OCI-LY1 (cell line): ENCODE measurements at regions not wholly inside any gene's neighbourhood (a gene's known extent, or its start where the extent isn't known, plus 50 kb on each side); places are given as distances from the start of the nearest gene placed in this dataset.

Experiments
- H2AFZ ChIP-seq: fragments of 200-600 bp; sonication (generic), shearing (Covaris generic); 2 replicates; pipeline ENCODE4 v1.6.0; 2014; ENCODE audit warnings: antibody characterized with exemption, mild to moderate bottlenecking, low read length
- H3F3A ChIP-seq: fragments of 200-600 bp; sonication (generic), shearing (Covaris generic); 2 replicates; pipeline ENCODE4 v1.6.0; 2014; ENCODE audit warnings: mild to moderate bottlenecking, antibody characterized with exemption, low read length, moderate library complexity; ENCODE audit not compliant: insufficient read depth
- H3K27ac ChIP-seq: fragments of 200-600 bp; sonication (generic); 2 replicates; pipeline ENCODE4 v1.5.1; 2014; ENCODE audit warnings: low read length, mixed run types, mild to moderate bottlenecking, low read depth; ENCODE audit not compliant: poor library complexity, severe bottlenecking
- H3K27me3 ChIP-seq: fragments of 200-600 bp; sonication (generic); 2 replicates; pipeline ENCODE4 v1.6.0; 2014; ENCODE audit warnings: antibody characterized with exemption, mild to moderate bottlenecking, low read length, moderate library complexity; ENCODE audit not compliant: insufficient read depth
- H3K36me3 ChIP-seq: fragments of 200-600 bp; sonication (generic); 2 replicates; pipeline ENCODE4 v1.6.1; 2014; ENCODE audit warnings: mild to moderate bottlenecking, antibody characterized with exemption, low read length, moderate library complexity, mixed read lengths; ENCODE audit not compliant: insufficient read depth
- H3K4me1 ChIP-seq: fragments of 200-600 bp; sonication (generic); 2 replicates; pipeline ENCODE4 v1.5.1; 2014; ENCODE audit warnings: mild to moderate bottlenecking, low read length, moderate library complexity; ENCODE audit not compliant: insufficient read depth, severe bottlenecking
- H3K4me2 ChIP-seq: fragments of 200-600 bp; sonication (generic), shearing (Covaris generic); 2 replicates; pipeline ENCODE4 v1.6.1; 2014; ENCODE audit warnings: low read length
- H3K4me3 ChIP-seq: fragments of 200-600 bp; sonication (generic); 2 replicates; pipeline ENCODE4 v1.5.1; 2014; ENCODE audit warnings: low read length, low read depth, mild to moderate bottlenecking, mixed read lengths; ENCODE audit not compliant: poor library complexity, severe bottlenecking
- H3K79me2 ChIP-seq: fragments of 200-600 bp; shearing (Covaris generic); 2 replicates; pipeline ENCODE4 v1.6.1; 2016; ENCODE audit warnings: mixed run types, low read length, mixed read lengths; ENCODE audit not compliant: insufficient read depth
- H3K9ac ChIP-seq: fragments of 200-600 bp; sonication (generic), shearing (Covaris generic); 2 replicates; pipeline ENCODE4 v1.6.1; 2014; ENCODE audit warnings: mild to moderate bottlenecking, low read length, mixed read lengths
- H3K9me2 ChIP-seq: fragments of 200-600 bp; sonication (generic), shearing (Covaris generic); 2 replicates; pipeline ENCODE4 v1.6.1; 2014; ENCODE audit warnings: low read depth, mild to moderate bottlenecking, low read length, mixed read lengths
- H3K9me3 ChIP-seq: fragments of 200-600 bp; shearing (Covaris generic); 2 replicates; pipeline ENCODE4 v1.6.1; 2014; ENCODE audit warnings: low read length, mixed read lengths
- H4K20me1 ChIP-seq: fragments of 200-600 bp; sonication (generic), shearing (Covaris generic); 2 replicates; pipeline ENCODE4 v1.6.0; 2016; ENCODE audit warnings: mild to moderate bottlenecking, low read length; ENCODE audit not compliant: insufficient read depth
- CTCF ChIP-seq: fragments of 200-600 bp; sonication (generic), shearing (Covaris generic); IDR thresholded peaks from 2 replicates; pipeline ENCODE4 v1.5.1; 2017; ENCODE audit warnings: mild to moderate bottlenecking, antibody characterized with exemption, low read length, moderate library complexity, mixed read lengths
- EZH2 ChIP-seq: fragments of 200-600 bp; sonication (generic), shearing (Covaris generic); IDR thresholded peaks from 2 replicates; pipeline ENCODE4 v1.8.0; 2017; ENCODE audit warnings: borderline replicate concordance, mixed run types, mild to moderate bottlenecking, antibody characterized with exemption, low read length, moderate library complexity, mixed read lengths

- no peaks in the 10 kb centered on the region for H4K20me1 ChIP-seq
- no peak overlapping the region for H3K4me3 ChIP-seq
- no peaks in the 10 kb centered on the region for H3K9me3 ChIP-seq
- H3K4me2 ChIP-seq = no peak overlapping the region
- TF ChIP-seq EZH2 (no peak), CTCF (no peak)
- no peak overlapping the region for H2AFZ ChIP-seq
- no peaks in the 10 kb centered on the region for H3K4me1 ChIP-seq
- H3K27me3 ChIP-seq = peaks cover 10% of the 10 kb centered on the region; the same call in 1 of the 2 replicates
- no peak overlapping the region for H3K27ac ChIP-seq
- no peaks in the 10 kb centered on the region for H3F3A ChIP-seq
- H3K36me3 ChIP-seq = no peaks in the 10 kb centered on the region
- H3K9me2 ChIP-seq = no peaks in the 10 kb centered on the region
- no peaks in the 10 kb centered on the region for H3K79me2 ChIP-seq
- no peak overlapping the region for H3K9ac ChIP-seq
These were observed 78.0 kb upstream of the HPCAL1 start for GRCh38 chr2:10224734-10225133.

GRCh38 chr2:10225291-10226037 lies 77.2 kb upstream of the HPCAL1 start:
- Histone ChIP-seq H4K20me1 (no peaks in the 10 kb centered on the region), H3K36me3 (no peaks in the 10 kb centered on the region), H3F3A (no peaks in the 10 kb centered on the region), H3K27me3 (peaks cover 10% of the 10 kb centered on the region; the same call in 1 of the 2 replicates), H3K4me3 (no peak overlapping the region), H3K9ac (no peak overlapping the region), H2AFZ (no peak overlapping the region), H3K27ac (no peak overlapping the region), H3K79me2 (no peaks in the 10 kb centered on the region), H3K9me3 (no peaks in the 10 kb centered on the region), H3K9me2 (no peaks in the 10 kb centered on the region), H3K4me2 (no peak overlapping the region), H3K4me1 (no peaks in the 10 kb centered on the region)
- no peak for TF ChIP-seq EZH2
- TF ChIP-seq CTCF = no peak

GRCh38 chr2:10226038-10226724 lies 76.5 kb upstream of the HPCAL1 start:
- Histone ChIP-seq H3K9ac (no peak overlapping the region), H2AFZ (no peak overlapping the region), H3K4me2 (no peak overlapping the region), H4K20me1 (no peaks in the 10 kb centered on the region), H3K9me2 (no peaks in the 10 kb centered on the region), H3K4me3 (no peak overlapping the region), H3K4me1 (no peaks in the 10 kb centered on the region), H3K79me2 (no peaks in the 10 kb centered on the region), H3K27me3 (peaks cover 10% of the 10 kb centered on the region; the same call in 1 of the 2 replicates), H3F3A (no peaks in the 10 kb centered on the region), H3K9me3 (no peaks in the 10 kb centered on the region), H3K36me3 (no peaks in the 10 kb centered on the region), H3K27ac (no peak overlapping the region)
- TF ChIP-seq EZH2 (no peak), CTCF (no peak)
